ENCODE measurements at regions not wholly inside any gene's neighbourhood (a gene's known extent, or its start where the extent isn't known, plus 50 kb on each side); places are given as distances from the start of the nearest gene placed in this dataset.

GRCh38 chr12:73547421-73547820 lies 990.2 kb upstream of the ATXN7L3B start:
- no peak for TF ChIP-seq EZH2 (IDR thresholded peaks at IDR 0.05; ENCODE audit: low read depth, unreplicated experiment)
- no peak for TF ChIP-seq CTCF (conservative IDR thresholded peaks at IDR 0.05; ENCODE audit: low read depth in 2 of 2)

Measured in GM23338 (cell line).